Loucy (cell line): ENCODE measurements at regions not wholly inside any gene's neighbourhood (a gene's known extent, or its start where the extent isn't known, plus 50 kb on each side); places are given as distances from the start of the nearest gene placed in this dataset.

ENCODE experiments used
- H2AFZ ChIP-seq: fragments of 200-600 bp; sonication (generic); 2 replicates; pipeline ENCODE4 v1.6.0; 2016; ENCODE audit warnings: antibody characterized with exemption, mild to moderate bottlenecking, low read length, moderate library complexity
- H3F3A ChIP-seq: fragments of 200-600 bp; 2 replicates; pipeline ENCODE4 v1.6.0; 2016; ENCODE audit warnings: antibody characterized with exemption, low read depth, mild to moderate bottlenecking
- H3K27me3 ChIP-seq: fragments of 200-600 bp; sonication (generic); 2 replicates; pipeline ENCODE4 v1.6.1; 2014; ENCODE audit warnings: low read length, mild to moderate bottlenecking; ENCODE audit not compliant: insufficient read depth, poor library complexity, severe bottlenecking
- H3K36me3 ChIP-seq: fragments of 200-600 bp; sonication (generic); 2 replicates; pipeline ENCODE4 v1.6.1; 2016; ENCODE audit warnings: low read length; ENCODE audit not compliant: insufficient read depth
- H3K4me1 ChIP-seq: fragments of 200-600 bp; sonication (generic); 2 replicates; pipeline ENCODE4 v1.5.1; 2014; ENCODE audit warnings: low read length, mild to moderate bottlenecking; ENCODE audit not compliant: insufficient read depth, poor library complexity, severe bottlenecking
- H3K4me2 ChIP-seq: fragments of 200-600 bp; sonication (generic); 2 replicates; pipeline ENCODE4 v1.6.0; 2014; ENCODE audit warnings: antibody characterized with exemption, low read length, low read depth, mild to moderate bottlenecking; ENCODE audit not compliant: poor library complexity, severe bottlenecking
- H3K4me3 ChIP-seq: fragments of 200-600 bp; sonication (generic); 2 replicates; pipeline ENCODE4 v1.5.1; 2014; ENCODE audit warnings: low read length, mild to moderate bottlenecking, mixed read lengths; ENCODE audit not compliant: poor library complexity, severe bottlenecking
- H3K79me2 ChIP-seq: fragments of 200-600 bp; sonication (generic); 2 replicates; pipeline ENCODE4 v1.6.1; 2014; ENCODE audit warnings: low read length; ENCODE audit not compliant: insufficient read depth
- H3K9ac ChIP-seq: fragments of 200-600 bp; sonication (generic); 2 replicates; pipeline ENCODE4 v1.6.0; 2014; ENCODE audit warnings: mild to moderate bottlenecking, low read depth, low read length, moderate library complexity; ENCODE audit not compliant: poor library complexity, severe bottlenecking
- H3K9me2 ChIP-seq: fragments of 200-600 bp; sonication (generic); replicated peaks from 2 replicates; pipeline ENCODE4 v1.6.1; 2016; ENCODE audit warnings: low read depth, low read length, mixed read lengths
- H3K9me3 ChIP-seq: fragments of 200-600 bp; sonication (generic); 2 replicates; pipeline ENCODE4 v1.6.1; 2014; ENCODE audit warnings: mild to moderate bottlenecking, antibody characterized with exemption, low read length, low read depth; ENCODE audit not compliant: insufficient read depth
- H4K20me1 ChIP-seq: fragments of 200-600 bp; sonication (generic); 2 replicates; pipeline ENCODE4 v1.6.0; 2014; ENCODE audit warnings: antibody characterized with exemption, low read length, mild to moderate bottlenecking; ENCODE audit not compliant: insufficient read depth, poor library complexity, severe bottlenecking
- CTCF ChIP-seq: fragments of 200-600 bp; sonication (generic); conservative IDR thresholded peaks from 2 replicates; pipeline ENCODE4 v1.5.1; 2014; ENCODE audit warnings: mild to moderate bottlenecking, antibody characterized with exemption, low read length
- EZH2phosphoT487 ChIP-seq: fragments of 200-600 bp; IDR thresholded peaks from 2 replicates; pipeline ENCODE4 v1.6.1; 2018; ENCODE audit warnings: antibody characterized with exemption, mild to moderate bottlenecking, moderate library complexity, borderline replicate concordance

GRCh38 chr15:39075311-39075710 lies 505.6 kb upstream of the THBS1 start:
- TF ChIP-seq CTCF (no peak), EZH2phosphoT487 (no peak)
- Histone ChIP-seq H2AFZ (no peak overlapping the region), H3K9me3 (no peaks in the 10 kb centered on the region), H3K9ac (no peak overlapping the region), H3K4me3 (no peak overlapping the region), H3F3A (no peaks in the 10 kb centered on the region), H3K79me2 (no peaks in the 10 kb centered on the region), H4K20me1 (no peaks in the 10 kb centered on the region), H3K9me2 (no peaks in the 10 kb centered on the region), H3K36me3 (no peaks in the 10 kb centered on the region), H3K4me2 (no peak overlapping the region), H3K4me1 (no peaks in the 10 kb centered on the region), H3K27me3 (no peaks in the 10 kb centered on the region)

GRCh38 chr15:39075756-39076341 lies 505.0 kb upstream of the THBS1 start:
- H3K9ac ChIP-seq = no peak overlapping the region
- H3K4me1 ChIP-seq = no peaks in the 10 kb centered on the region

GRCh38 chr15:39078026-39078425 lies 502.9 kb upstream of the THBS1 start:
- Histone ChIP-seq H4K20me1 (no peaks in the 10 kb centered on the region), H3K27me3 (no peaks in the 10 kb centered on the region), H2AFZ (no peak overlapping the region), H3F3A (no peaks in the 10 kb centered on the region), H3K4me3 (no peak overlapping the region), H3K4me1 (no peaks in the 10 kb centered on the region), H3K4me2 (no peak overlapping the region), H3K36me3 (no peaks in the 10 kb centered on the region), H3K9me2 (no peaks in the 10 kb centered on the region), H3K79me2 (no peaks in the 10 kb centered on the region), H3K9ac (no peak overlapping the region), H3K9me3 (no peaks in the 10 kb centered on the region)
- TF ChIP-seq CTCF (no peak), EZH2phosphoT487 (no peak)

More at GRCh38 chr15:39075756-39076341, 505.0 kb upstream of the THBS1 start:
- H3K4me2 ChIP-seq = no peak overlapping the region
- H4K20me1 ChIP-seq = no peaks in the 10 kb centered on the region
- H3K79me2 ChIP-seq = no peaks in the 10 kb centered on the region
- no peaks in the 10 kb centered on the region for H3K9me3 ChIP-seq
- no peaks in the 10 kb centered on the region for H3K27me3 ChIP-seq
- H3K36me3 ChIP-seq = no peaks in the 10 kb centered on the region
- TF ChIP-seq CTCF = no peak
- no peak for TF ChIP-seq EZH2phosphoT487
- no peak overlapping the region for H3K4me3 ChIP-seq
- no peaks in the 10 kb centered on the region for H3F3A ChIP-seq
- H2AFZ ChIP-seq = no peak overlapping the region
- H3K9me2 ChIP-seq = no peaks in the 10 kb centered on the region
